WTC11 (cell line): ENCODE measurements at regions not wholly inside any gene's neighbourhood (a gene's known extent, or its start where the extent isn't known, plus 50 kb on each side); places are given as distances from the start of the nearest gene placed in this dataset.

Source experiments
- ATAC-seq: fragments of 200-7000 bp; cut with Tn5 transposase; 2 replicates; pipeline ENCODE4 v1.10.0; 2021; ENCODE audit warnings: mild to moderate bottlenecking, moderate library complexity
- CTCF ChIA-PET: fragments of 300-600 bp; sonication (Branson Sonifier 250); formaldehyde crosslinking; loops from one replicate; lab custom pipeline; 2021; ENCODE audit warnings: antibody characterized with exemption; lab: Charles Lee
- POLR2A ChIA-PET: fragments of 350-600 bp; sonication (Branson Sonifier 250); formaldehyde crosslinking; loops from one replicate; lab custom pipeline; 2021; ENCODE audit warnings: antibody characterized with exemption; lab: Charles Lee
- DNase-seq: peaks from one replicate; pipeline ENCODE4 v3.0.0; 2021; ENCODE audit warnings: low spot score
- H3K27ac Mint-ChIP-seq: 2 replicates; pipeline ENCODE4 v1.8.0; 2021; ENCODE audit warnings: mixed read lengths
- H3K27me3 Mint-ChIP-seq: 2 replicates; pipeline ENCODE4 v1.8.0; 2021; ENCODE audit warnings: low read depth, mild to moderate bottlenecking, moderate library complexity, mixed read lengths
- H3K36me3 Mint-ChIP-seq: 2 replicates; pipeline ENCODE4 v1.8.0; 2021; ENCODE audit warnings: mixed read lengths
- H3K4me1 Mint-ChIP-seq: 2 replicates; pipeline ENCODE4 v1.8.0; 2022; ENCODE audit warnings: mixed read lengths
- H3K4me3 Mint-ChIP-seq: 2 replicates; pipeline ENCODE4 v1.8.0; 2021; ENCODE audit warnings: mild to moderate bottlenecking, moderate library complexity, mixed read lengths
- H3K9me3 Mint-ChIP-seq: 2 replicates; pipeline ENCODE4 v1.8.0; 2021; ENCODE audit warnings: mixed read lengths
- CREB1 ChIP-seq: sonication (generic); formaldehyde crosslinking; IDR thresholded peaks from 2 replicates; pipeline ENCODE4 v1.8.0; 2023; ENCODE audit warnings: mild to moderate bottlenecking, missing genetic modification reagents
- KAT7 ChIP-seq: sonication (generic); formaldehyde crosslinking; IDR thresholded peaks from 2 replicates; pipeline ENCODE4 v1.8.1; 2023; ENCODE audit warnings: missing genetic modification reagents, mild to moderate bottlenecking, borderline replicate concordance
- MXD4 ChIP-seq: fragments of 250-450 bp; sonication (Bioruptor Pico); IDR thresholded peaks from 2 replicates; pipeline ENCODE4 v1.8.0; 2021; ENCODE audit warnings: mild to moderate bottlenecking, moderate library complexity, borderline replicate concordance
- NFE2L1 ChIP-seq: sonication (generic); formaldehyde crosslinking; IDR thresholded peaks from 2 replicates; pipeline ENCODE4 v1.8.1; 2023; ENCODE audit warnings: missing genetic modification reagents
- RORB ChIP-seq: fragments of 250-450 bp; sonication (Bioruptor Pico); IDR thresholded peaks from 2 replicates; pipeline ENCODE4 v1.9.0; 2021; ENCODE audit warnings: mild to moderate bottlenecking
- SMAD3 ChIP-seq: sonication (generic); formaldehyde crosslinking; IDR thresholded peaks from 2 replicates; pipeline ENCODE4 v1.8.0; 2022; ENCODE audit warnings: missing genetic modification reagents, mild to moderate bottlenecking, borderline replicate concordance
- SMAD4 ChIP-seq: sonication (generic); formaldehyde crosslinking; IDR thresholded peaks from 2 replicates; pipeline ENCODE4 v1.8.0; 2022; ENCODE audit warnings: mild to moderate bottlenecking, missing genetic modification reagents
- ZNF317 ChIP-seq: sonication (generic); formaldehyde crosslinking; IDR thresholded peaks from 2 replicates; pipeline ENCODE4 v1.8.1; 2023; ENCODE audit warnings: low read depth, mild to moderate bottlenecking, moderate library complexity, missing genetic modification reagents, borderline replicate concordance
- TF ChIP-seq, protein P1 (sequence below): sonication (generic); formaldehyde crosslinking; IDR thresholded peaks from 2 replicates; pipeline ENCODE4 v1.8.1; 2023; ENCODE audit warnings: mild to moderate bottlenecking, moderate library complexity, missing genetic modification reagents
- TF ChIP-seq, protein P2 (sequence below): sonication (generic); formaldehyde crosslinking; conservative IDR thresholded peaks from 2 replicates; pipeline ENCODE4 v1.8.1; 2022; ENCODE audit warnings: mild to moderate bottlenecking, missing genetic modification reagents
- TF ChIP-seq, protein P3 (sequence below): sonication (generic); formaldehyde crosslinking; IDR thresholded peaks from 2 replicates; pipeline ENCODE4 v1.8.0; 2022; ENCODE audit warnings: missing genetic modification reagents
- TF ChIP-seq, protein P4 (sequence below): sonication (generic); formaldehyde crosslinking; IDR thresholded peaks from 2 replicates; pipeline ENCODE4 v1.8.1; 2022; ENCODE audit warnings: low read depth, mild to moderate bottlenecking, moderate library complexity, missing genetic modification reagents, borderline replicate concordance
- TF ChIP-seq, protein P5 (sequence below): sonication (generic); formaldehyde crosslinking; IDR thresholded peaks from 2 replicates; pipeline ENCODE4 v1.8.0; 2022; ENCODE audit warnings: mild to moderate bottlenecking, missing genetic modification reagents
- TF ChIP-seq, protein P6 (sequence below): sonication (generic); formaldehyde crosslinking; IDR thresholded peaks from 2 replicates; pipeline ENCODE4 v1.8.1; 2022; ENCODE audit warnings: low read depth, missing genetic modification reagents, borderline replicate concordance
- TF ChIP-seq, protein P7 (sequence below): fragments of 250-450 bp; sonication (Bioruptor Pico); conservative IDR thresholded peaks from 2 replicates; pipeline ENCODE4 v1.9.0; 2021; ENCODE audit warnings: mild to moderate bottlenecking
- TF ChIP-seq, protein P8 (sequence below): fragments of 250-450 bp; sonication (Bioruptor Pico); IDR thresholded peaks from 2 replicates; pipeline ENCODE4 v1.9.0; 2021; ENCODE audit warnings: moderate library complexity, mild to moderate bottlenecking, inconsistent platforms, borderline replicate concordance

DNA sequence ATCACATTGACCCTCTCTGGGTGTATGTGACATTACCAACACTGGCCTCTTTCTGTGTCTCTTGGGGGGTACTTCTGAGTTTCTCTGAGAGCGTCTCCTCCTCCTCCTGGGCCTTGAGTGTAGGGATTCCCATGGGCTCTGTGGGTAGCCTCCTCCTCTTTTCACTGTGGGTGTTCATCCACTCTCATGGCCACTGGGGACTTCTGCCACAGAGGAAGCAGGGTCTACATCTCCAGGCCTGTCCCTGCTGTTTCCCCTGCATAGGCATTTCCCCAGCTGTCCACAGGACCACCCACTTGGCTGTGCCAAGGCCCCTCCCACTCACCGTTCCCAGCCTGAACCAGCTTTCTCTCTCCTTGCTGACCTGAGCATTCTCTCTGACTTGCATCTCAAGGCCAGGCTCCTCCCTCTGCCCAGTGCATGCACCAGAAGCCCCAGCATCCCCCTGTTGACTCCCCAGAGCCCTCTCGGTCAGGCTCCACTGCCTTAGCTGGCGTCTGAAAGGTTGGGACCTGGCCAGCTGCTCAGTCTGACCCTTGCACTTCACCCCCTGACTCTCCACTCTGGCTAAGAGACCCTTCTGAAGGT, 487.6 kb downstream of the GLRX3 start:
- DNase-seq = no peak
- Mint-ChIP-seq H3K27me3 (peaks cover 25% of the 10 kb centered on the region), H3K4me3 (no peak overlapping the region), H3K27ac (no peak overlapping the region), H3K36me3 (peaks cover 87% of the 10 kb centered on the region), H3K4me1 (no peaks in the 10 kb centered on the region), H3K9me3 (peaks cover 94% of the 10 kb centered on the region)
- ChIA-PET CTCF (no interaction called here), POLR2A (no interaction called here)
- TF ChIP-seq SMAD4 (CRISPR knock-in tag) (no peak), MXD4 (CRISPR knock-in tag) (no peak), RORB (CRISPR knock-in tag) (no peak), ZNF317 (CRISPR knock-in tag) (no peak), KAT7 (CRISPR knock-in tag) (no peak)
- TF ChIP-seq, protein P1, sequence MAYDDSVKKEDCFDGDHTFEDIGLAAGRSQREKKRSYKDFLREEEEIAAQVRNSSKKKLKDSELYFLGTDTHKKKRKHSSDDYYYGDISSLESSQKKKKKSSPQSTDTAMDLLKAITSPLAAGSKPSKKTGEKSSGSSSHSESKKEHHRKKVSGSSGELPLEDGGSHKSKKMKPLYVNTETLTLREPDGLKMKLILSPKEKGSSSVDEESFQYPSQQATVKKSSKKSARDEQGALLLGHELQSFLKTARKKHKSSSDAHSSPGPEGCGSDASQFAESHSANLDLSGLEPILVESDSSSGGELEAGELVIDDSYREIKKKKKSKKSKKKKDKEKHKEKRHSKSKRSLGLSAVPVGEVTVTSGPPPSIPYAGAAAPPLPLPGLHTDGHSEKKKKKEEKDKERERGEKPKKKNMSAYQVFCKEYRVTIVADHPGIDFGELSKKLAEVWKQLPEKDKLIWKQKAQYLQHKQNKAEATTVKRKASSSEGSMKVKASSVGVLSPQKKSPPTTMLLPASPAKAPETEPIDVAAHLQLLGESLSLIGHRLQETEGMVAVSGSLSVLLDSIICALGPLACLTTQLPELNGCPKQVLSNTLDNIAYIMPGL (CRISPR knock-in tag) = no peak
- TF ChIP-seq, protein P2, sequence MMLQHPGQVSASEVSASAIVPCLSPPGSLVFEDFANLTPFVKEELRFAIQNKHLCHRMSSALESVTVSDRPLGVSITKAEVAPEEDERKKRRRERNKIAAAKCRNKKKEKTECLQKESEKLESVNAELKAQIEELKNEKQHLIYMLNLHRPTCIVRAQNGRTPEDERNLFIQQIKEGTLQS (CRISPR knock-in tag) = no peak
- TF ChIP-seq, protein P3, sequence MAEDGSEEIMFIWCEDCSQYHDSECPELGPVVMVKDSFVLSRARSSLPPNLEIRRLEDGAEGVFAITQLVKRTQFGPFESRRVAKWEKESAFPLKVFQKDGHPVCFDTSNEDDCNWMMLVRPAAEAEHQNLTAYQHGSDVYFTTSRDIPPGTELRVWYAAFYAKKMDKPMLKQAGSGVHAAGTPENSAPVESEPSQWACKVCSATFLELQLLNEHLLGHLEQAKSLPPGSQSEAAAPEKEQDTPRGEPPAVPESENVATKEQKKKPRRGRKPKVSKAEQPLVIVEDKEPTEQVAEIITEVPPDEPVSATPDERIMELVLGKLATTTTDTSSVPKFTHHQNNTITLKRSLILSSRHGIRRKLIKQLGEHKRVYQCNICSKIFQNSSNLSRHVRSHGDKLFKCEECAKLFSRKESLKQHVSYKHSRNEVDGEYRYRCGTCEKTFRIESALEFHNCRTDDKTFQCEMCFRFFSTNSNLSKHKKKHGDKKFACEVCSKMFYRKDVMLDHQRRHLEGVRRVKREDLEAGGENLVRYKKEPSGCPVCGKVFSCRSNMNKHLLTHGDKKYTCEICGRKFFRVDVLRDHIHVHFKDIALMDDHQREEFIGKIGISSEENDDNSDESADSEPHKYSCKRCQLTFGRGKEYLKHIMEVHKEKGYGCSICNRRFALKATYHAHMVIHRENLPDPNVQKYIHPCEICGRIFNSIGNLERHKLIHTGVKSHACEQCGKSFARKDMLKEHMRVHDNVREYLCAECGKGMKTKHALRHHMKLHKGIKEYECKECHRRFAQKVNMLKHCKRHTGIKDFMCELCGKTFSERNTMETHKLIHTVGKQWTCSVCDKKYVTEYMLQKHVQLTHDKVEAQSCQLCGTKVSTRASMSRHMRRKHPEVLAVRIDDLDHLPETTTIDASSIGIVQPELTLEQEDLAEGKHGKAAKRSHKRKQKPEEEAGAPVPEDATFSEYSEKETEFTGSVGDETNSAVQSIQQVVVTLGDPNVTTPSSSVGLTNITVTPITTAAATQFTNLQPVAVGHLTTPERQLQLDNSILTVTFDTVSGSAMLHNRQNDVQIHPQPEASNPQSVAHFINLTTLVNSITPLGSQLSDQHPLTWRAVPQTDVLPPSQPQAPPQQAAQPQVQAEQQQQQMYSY (CRISPR knock-in tag) = no peak
- TF ChIP-seq, protein P4, sequence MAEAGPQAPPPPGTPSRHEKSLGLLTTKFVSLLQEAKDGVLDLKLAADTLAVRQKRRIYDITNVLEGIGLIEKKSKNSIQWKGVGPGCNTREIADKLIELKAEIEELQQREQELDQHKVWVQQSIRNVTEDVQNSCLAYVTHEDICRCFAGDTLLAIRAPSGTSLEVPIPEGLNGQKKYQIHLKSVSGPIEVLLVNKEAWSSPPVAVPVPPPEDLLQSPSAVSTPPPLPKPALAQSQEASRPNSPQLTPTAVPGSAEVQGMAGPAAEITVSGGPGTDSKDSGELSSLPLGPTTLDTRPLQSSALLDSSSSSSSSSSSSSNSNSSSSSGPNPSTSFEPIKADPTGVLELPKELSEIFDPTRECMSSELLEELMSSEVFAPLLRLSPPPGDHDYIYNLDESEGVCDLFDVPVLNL = no peak
- TF ChIP-seq, protein P5, sequence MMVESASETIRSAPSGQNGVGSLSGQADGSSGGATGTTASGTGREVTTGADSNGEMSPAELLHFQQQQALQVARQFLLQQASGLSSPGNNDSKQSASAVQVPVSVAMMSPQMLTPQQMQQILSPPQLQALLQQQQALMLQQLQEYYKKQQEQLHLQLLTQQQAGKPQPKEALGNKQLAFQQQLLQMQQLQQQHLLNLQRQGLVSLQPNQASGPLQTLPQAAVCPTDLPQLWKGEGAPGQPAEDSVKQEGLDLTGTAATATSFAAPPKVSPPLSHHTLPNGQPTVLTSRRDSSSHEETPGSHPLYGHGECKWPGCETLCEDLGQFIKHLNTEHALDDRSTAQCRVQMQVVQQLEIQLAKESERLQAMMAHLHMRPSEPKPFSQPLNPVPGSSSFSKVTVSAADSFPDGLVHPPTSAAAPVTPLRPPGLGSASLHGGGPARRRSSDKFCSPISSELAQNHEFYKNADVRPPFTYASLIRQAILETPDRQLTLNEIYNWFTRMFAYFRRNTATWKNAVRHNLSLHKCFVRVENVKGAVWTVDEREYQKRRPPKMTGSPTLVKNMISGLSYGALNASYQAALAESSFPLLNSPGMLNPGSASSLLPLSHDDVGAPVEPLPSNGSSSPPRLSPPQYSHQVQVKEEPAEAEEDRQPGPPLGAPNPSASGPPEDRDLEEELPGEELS (CRISPR knock-in tag) = no peak
- ATAC-seq = no peak

DNA sequence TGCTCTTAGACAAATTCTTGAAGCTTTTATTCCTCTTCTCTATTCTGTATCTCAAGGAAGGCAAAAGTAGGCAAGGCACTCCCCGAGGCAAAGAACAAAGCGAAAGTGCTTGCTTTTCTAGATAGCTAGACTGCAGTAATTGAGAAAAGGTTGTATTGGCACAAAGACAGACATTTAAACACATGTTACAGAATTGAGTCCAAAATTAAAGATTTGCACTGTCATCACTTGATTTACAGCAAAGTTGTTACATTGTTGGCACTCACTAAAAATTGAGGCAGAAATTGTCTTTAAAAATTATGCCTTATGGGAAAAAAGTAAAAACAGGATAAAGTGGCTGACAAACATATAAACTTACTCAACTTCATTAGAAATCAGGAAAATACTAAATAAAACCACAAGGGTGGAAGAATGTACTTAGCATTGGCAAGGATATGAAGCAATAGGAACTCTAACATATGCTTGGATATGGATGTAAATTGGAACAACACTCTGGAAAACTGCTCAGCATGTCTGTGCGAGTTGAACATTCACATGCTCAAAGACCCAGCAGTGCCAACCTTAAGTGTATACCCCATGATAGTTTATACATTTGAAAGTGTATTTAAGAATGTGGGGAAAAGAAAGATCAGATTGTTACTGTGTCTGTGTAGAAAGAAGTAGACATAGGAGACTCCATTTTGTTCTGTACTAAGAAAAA, 491.3 kb downstream of the GLRX3 start:
- Mint-ChIP-seq H3K4me3 (no peak overlapping the region), H3K4me1 (no peaks in the 10 kb centered on the region), H3K27ac (no peak overlapping the region), H3K9me3 (peaks cover 90% of the 10 kb centered on the region), H3K27me3 (peaks cover 16% of the 10 kb centered on the region), H3K36me3 (peaks cover 77% of the 10 kb centered on the region)
- no peak for DNase-seq
- ChIA-PET CTCF (no interaction called here), POLR2A (no interaction called here)
- no peak for ATAC-seq
- no peak for TF ChIP-seq NFE2L1
- no peak for TF ChIP-seq CREB1 (CRISPR knock-in tag)
- no peak for TF ChIP-seq MXD4 (CRISPR knock-in tag)
- no peak for TF ChIP-seq SMAD3
- TF ChIP-seq, protein P6, sequence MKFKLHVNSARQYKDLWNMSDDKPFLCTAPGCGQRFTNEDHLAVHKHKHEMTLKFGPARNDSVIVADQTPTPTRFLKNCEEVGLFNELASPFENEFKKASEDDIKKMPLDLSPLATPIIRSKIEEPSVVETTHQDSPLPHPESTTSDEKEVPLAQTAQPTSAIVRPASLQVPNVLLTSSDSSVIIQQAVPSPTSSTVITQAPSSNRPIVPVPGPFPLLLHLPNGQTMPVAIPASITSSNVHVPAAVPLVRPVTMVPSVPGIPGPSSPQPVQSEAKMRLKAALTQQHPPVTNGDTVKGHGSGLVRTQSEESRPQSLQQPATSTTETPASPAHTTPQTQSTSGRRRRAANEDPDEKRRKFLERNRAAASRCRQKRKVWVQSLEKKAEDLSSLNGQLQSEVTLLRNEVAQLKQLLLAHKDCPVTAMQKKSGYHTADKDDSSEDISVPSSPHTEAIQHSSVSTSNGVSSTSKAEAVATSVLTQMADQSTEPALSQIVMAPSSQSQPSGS (CRISPR knock-in tag) = no peak
- TF ChIP-seq RORB (CRISPR knock-in tag) = no peak
- TF ChIP-seq, protein P5 (CRISPR knock-in tag) = no peak
- TF ChIP-seq, protein P7, sequence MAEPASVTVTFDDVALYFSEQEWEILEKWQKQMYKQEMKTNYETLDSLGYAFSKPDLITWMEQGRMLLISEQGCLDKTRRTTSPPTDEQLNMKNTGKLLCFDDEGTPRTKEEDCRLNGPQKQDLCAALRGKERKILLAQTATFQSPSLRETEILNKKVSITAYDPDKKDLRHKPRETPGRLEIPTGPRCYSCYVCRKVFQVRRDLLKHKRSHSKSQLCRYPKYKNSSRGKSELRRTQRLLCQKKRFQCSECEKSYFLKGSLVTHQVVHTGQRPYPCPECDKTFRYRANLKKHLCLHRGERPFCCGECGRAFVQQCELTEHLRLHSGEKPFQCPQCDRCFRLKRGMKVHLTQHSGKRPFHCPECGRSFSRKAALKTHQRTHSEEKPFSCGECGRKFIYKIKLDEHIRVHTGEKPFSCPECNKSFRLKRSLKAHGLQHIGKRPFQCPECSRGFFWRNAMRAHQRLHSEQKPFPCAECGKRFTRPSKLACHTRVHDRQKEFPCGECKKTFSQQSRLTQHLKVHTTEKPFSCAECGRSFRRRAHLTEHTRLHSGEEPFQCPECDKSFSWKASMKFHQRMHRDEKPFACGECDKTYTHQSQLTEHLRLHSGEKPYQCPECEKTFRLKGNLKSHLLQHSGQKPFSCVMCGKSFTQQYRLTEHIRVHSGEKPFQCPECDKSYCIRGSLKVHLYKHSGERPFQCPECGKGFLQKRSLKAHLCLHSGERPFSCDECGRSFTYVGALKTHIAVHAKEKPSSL (CRISPR knock-in tag) = no peak
- TF ChIP-seq, protein P8, sequence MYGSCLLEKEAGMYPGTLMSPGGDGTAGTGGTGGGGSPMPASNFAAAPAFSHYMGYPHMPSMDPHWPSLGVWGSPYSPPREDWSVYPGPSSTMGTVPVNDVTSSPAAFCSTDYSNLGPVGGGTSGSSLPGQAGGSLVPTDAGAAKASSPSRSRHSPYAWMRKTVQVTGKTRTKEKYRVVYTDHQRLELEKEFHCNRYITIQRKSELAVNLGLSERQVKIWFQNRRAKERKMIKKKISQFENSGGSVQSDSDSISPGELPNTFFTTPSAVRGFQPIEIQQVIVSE (CRISPR knock-in tag) = no peak
